ENCODE measurements at regions not wholly inside any gene's neighbourhood (a gene's known extent, or its start where the extent isn't known, plus 50 kb on each side); places are given as distances from the start of the nearest gene placed in this dataset.

GRCh38 chr6:96450770-96451130 lies 70.9 kb upstream of the UFL1 start:
- DNase-seq (ENCODE audit: low read depth): no peak
- H3K4me3 ChIP-seq (replicated peaks; ENCODE audit: low read depth, low read length): no peak overlapping the region

GRCh38 chr6:96458771-96459170 lies 62.8 kb upstream of the UFL1 start:
- no peak for DNase-seq (ENCODE audit: low read depth)
- H3K4me3 ChIP-seq (replicated peaks; ENCODE audit: low read depth, low read length): no peak overlapping the region
- TF ChIP-seq CTCF (IDR thresholded peaks at IDR 0.05; ENCODE audit: low read length, missing control alignments): no peak

More at GRCh38 chr6:96450770-96451130, 70.9 kb upstream of the UFL1 start:
- no peak for TF ChIP-seq CTCF (IDR thresholded peaks at IDR 0.05; ENCODE audit: low read length, missing control alignments)

- TF ChIP-seq CTCF (IDR thresholded peaks at IDR 0.05; ENCODE audit: low read length, missing control alignments): no peak
- no peak for DNase-seq (ENCODE audit: low read depth)
Measured at GRCh38 chr6:96460052-96460700, 61.4 kb upstream of the UFL1 start.

GRCh38 chr6:96465321-96465903 lies 56.2 kb upstream of the UFL1 start:
- no peak for TF ChIP-seq CTCF (IDR thresholded peaks at IDR 0.05; ENCODE audit: low read length, missing control alignments)
- no peak for DNase-seq (ENCODE audit: low read depth)
- no peak overlapping the region for H3K4me3 ChIP-seq (replicated peaks; ENCODE audit: low read depth, low read length)

More at GRCh38 chr6:96460052-96460700, 61.4 kb upstream of the UFL1 start:
- no peak overlapping the region for H3K4me3 ChIP-seq (replicated peaks; ENCODE audit: low read depth, low read length)

GRCh38 chr6:96466147-96466863 lies 55.3 kb upstream of the UFL1 start:
- no peak overlapping the region for H3K4me3 ChIP-seq (replicated peaks; ENCODE audit: low read depth, low read length)
- TF ChIP-seq CTCF (IDR thresholded peaks at IDR 0.05; ENCODE audit: low read length, missing control alignments): no peak
- DNase-seq (ENCODE audit: low read depth): no peak

GRCh38 chr6:96467814-96468213 lies 53.8 kb upstream of the UFL1 start:
- no peak for DNase-seq (ENCODE audit: low read depth)
- TF ChIP-seq CTCF (IDR thresholded peaks at IDR 0.05; ENCODE audit: low read length, missing control alignments): no peak
- H3K4me3 ChIP-seq (replicated peaks; ENCODE audit: low read depth, low read length): no peak overlapping the region

Data from fibroblast of pulmonary artery (primary cell).